Skeletal muscle cell (primary cell): ENCODE measurements at regions not wholly inside any gene's neighbourhood (a gene's known extent, or its start where the extent isn't known, plus 50 kb on each side); places are given as distances from the start of the nearest gene placed in this dataset.

Source experiments
- DNase-seq: peaks from one replicate; pipeline ENCODE4 v3.0.0-alpha.2; 2010; ENCODE audit warnings: low read depth
- H3K4me3 ChIP-seq: 2 replicates; pipeline ENCODE4 v1.5.1; 2011; ENCODE audit warnings: low read depth, mild to moderate bottlenecking, control low read depth, low read length, moderate library complexity

GRCh38 chr3:13266005-13266404, 154.1 kb downstream of the NUP210 start:
- H3K4me3 ChIP-seq, result no peak overlapping the region
- no peak for DNase-seq

GRCh38 chr3:13265507-13265906, 154.6 kb downstream of the NUP210 start:
- DNase-seq, result no peak
- no peak overlapping the region for H3K4me3 ChIP-seq

GRCh38 chr3:13265016-13265415, 155.1 kb downstream of the NUP210 start:
- DNase-seq, result no peak
- H3K4me3 ChIP-seq, result no peak overlapping the region

GRCh38 chr3:13264468-13264795, 155.7 kb downstream of the NUP210 start:
- no peak overlapping the region for H3K4me3 ChIP-seq
- DNase-seq, result no peak

GRCh38 chr3:13263770-13264467, 156.2 kb downstream of the NUP210 start:
- DNase-seq, result no peak
- H3K4me3 ChIP-seq, result no peak overlapping the region

- no peak overlapping the region for H3K4me3 ChIP-seq
Measured at GRCh38 chr3:13262493-13263211, 157.5 kb downstream of the NUP210 start.

GRCh38 chr3:13261892-13262291, 158.2 kb downstream of the NUP210 start:
- no peak for DNase-seq
- no peak overlapping the region for H3K4me3 ChIP-seq

More at GRCh38 chr3:13262493-13263211, 157.5 kb downstream of the NUP210 start:
- DNase-seq, result no peak

- H3K4me3 ChIP-seq, result no peak overlapping the region
- no peak for DNase-seq
Measured at GRCh38 chr3:13261104-13261830, 158.9 kb downstream of the NUP210 start.

GRCh38 chr3:13260259-13261103, 159.6 kb downstream of the NUP210 start:
- no peak for DNase-seq
- no peak overlapping the region for H3K4me3 ChIP-seq

GRCh38 chr3:13259831-13260230, 160.3 kb downstream of the NUP210 start:
- no peak for DNase-seq
- no peak overlapping the region for H3K4me3 ChIP-seq

GRCh38 chr3:13258986-13259514, 161.1 kb downstream of the NUP210 start:
- no peak for DNase-seq

GRCh38 chr3:13258280-13258679, 161.8 kb downstream of the NUP210 start:
- DNase-seq, result no peak

More at GRCh38 chr3:13258986-13259514, 161.1 kb downstream of the NUP210 start:
- H3K4me3 ChIP-seq, result no peak overlapping the region

GRCh38 chr3:13257666-13258065, 162.5 kb downstream of the NUP210 start:
- H3K4me3 ChIP-seq, result no peak overlapping the region
- no peak for DNase-seq

More at GRCh38 chr3:13258280-13258679, 161.8 kb downstream of the NUP210 start:
- no peak overlapping the region for H3K4me3 ChIP-seq

- no peak overlapping the region for H3K4me3 ChIP-seq
- DNase-seq, result no peak
Measured at GRCh38 chr3:13256845-13257244, 163.3 kb downstream of the NUP210 start.

GRCh38 chr3:13254028-13254951, 165.8 kb downstream of the NUP210 start:
- no peak for DNase-seq
- no peak overlapping the region for H3K4me3 ChIP-seq

- H3K4me3 ChIP-seq, result no peak overlapping the region
- no peak for DNase-seq
Measured at GRCh38 chr3:13253208-13253937, 166.7 kb downstream of the NUP210 start.

- H3K4me3 ChIP-seq, result no peak overlapping the region
- DNase-seq, result no peak
Measured at GRCh38 chr3:13252207-13252606, 167.9 kb downstream of the NUP210 start.
